OCI-LY3 (cell line): ENCODE measurements at regions not wholly inside any gene's neighbourhood (a gene's known extent, or its start where the extent isn't known, plus 50 kb on each side); places are given as distances from the start of the nearest gene placed in this dataset.

Source experiments
- H2AFZ ChIP-seq: fragments of 200-600, 300-600 bp; shearing (Covaris generic); 2 replicates; pipeline ENCODE4 v1.6.0; 2014; ENCODE audit warnings: antibody characterized with exemption, low read depth, low read length
- H3K27ac ChIP-seq: fragments of 200-600, 300-600 bp; sonication (generic); 2 replicates; pipeline ENCODE4 v1.5.1; 2014; ENCODE audit warnings: mild to moderate bottlenecking, low read length, moderate library complexity, mixed read lengths
- H3K27me3 ChIP-seq: fragments of 200-600, 300-600 bp; sonication (generic); 2 replicates; pipeline ENCODE4 v1.6.1; 2014; ENCODE audit warnings: low read depth, low read length, mixed read lengths
- H3K36me3 ChIP-seq: fragments of 200-600, 300-600 bp; sonication (generic); replicated peaks from 2 replicates; pipeline ENCODE3; 2014; ENCODE audit warnings: low read depth, low read length, mixed read lengths
- H3K4me1 ChIP-seq: fragments of 300-600, 200-600 bp; sonication (generic); 2 replicates; pipeline ENCODE4 v1.6.1; 2014; ENCODE audit warnings: low read length, mixed read lengths
- H3K4me2 ChIP-seq: fragments of 200-600, 300-600 bp; sonication (generic); 2 replicates; pipeline ENCODE4 v1.6.1; 2014; ENCODE audit warnings: low read length, mixed read lengths
- H3K4me3 ChIP-seq: fragments of 300-600, 200-600 bp; sonication (generic); 2 replicates; pipeline ENCODE4 v1.5.1; 2014; ENCODE audit warnings: antibody characterized with exemption, mild to moderate bottlenecking, low read length, moderate library complexity
- H3K79me2 ChIP-seq: fragments of 300-600, 200-600 bp; shearing (Covaris generic); 2 replicates; pipeline ENCODE4 v1.6.1; 2014; ENCODE audit warnings: mild to moderate bottlenecking, low read length, mixed read lengths
- H3K9ac ChIP-seq: fragments of 300-600, 200-600 bp; shearing (Covaris generic); 2 replicates; pipeline ENCODE4 v1.6.0; 2014; ENCODE audit warnings: mild to moderate bottlenecking, low read length, moderate library complexity
- H3K9me3 ChIP-seq: fragments of 200-600, 300-600 bp; shearing (Covaris generic); 2 replicates; pipeline ENCODE4 v1.6.1; 2014; ENCODE audit warnings: low read length, mixed read lengths; ENCODE audit not compliant: insufficient read depth
- H4K20me1 ChIP-seq: fragments of 200-600, 300-600 bp; sonication (generic); 2 replicates; pipeline ENCODE4 v1.6.1; 2016; ENCODE audit warnings: low read length, mixed read lengths; ENCODE audit not compliant: insufficient read depth
- EZH2phosphoT487 ChIP-seq: fragments of 200-600 bp; shearing (Covaris generic); IDR thresholded peaks from 2 replicates; pipeline ENCODE4 v1.6.1; 2018; ENCODE audit warnings: antibody characterized with exemption, mixed run types, low read depth
- TF ChIP-seq, protein P1 (sequence below): fragments of 200-600, 300-600 bp; sonication (generic); IDR thresholded peaks from 2 replicates; pipeline ENCODE4 v1.5.1; 2014; ENCODE audit warnings: antibody characterized with exemption, low read length, low read depth

- no peaks in the 10 kb centered on the region for H3K36me3 ChIP-seq
- H3K9ac ChIP-seq, result no peak overlapping the region
- TF ChIP-seq EZH2phosphoT487, result no peak
- TF ChIP-seq, protein P1, sequence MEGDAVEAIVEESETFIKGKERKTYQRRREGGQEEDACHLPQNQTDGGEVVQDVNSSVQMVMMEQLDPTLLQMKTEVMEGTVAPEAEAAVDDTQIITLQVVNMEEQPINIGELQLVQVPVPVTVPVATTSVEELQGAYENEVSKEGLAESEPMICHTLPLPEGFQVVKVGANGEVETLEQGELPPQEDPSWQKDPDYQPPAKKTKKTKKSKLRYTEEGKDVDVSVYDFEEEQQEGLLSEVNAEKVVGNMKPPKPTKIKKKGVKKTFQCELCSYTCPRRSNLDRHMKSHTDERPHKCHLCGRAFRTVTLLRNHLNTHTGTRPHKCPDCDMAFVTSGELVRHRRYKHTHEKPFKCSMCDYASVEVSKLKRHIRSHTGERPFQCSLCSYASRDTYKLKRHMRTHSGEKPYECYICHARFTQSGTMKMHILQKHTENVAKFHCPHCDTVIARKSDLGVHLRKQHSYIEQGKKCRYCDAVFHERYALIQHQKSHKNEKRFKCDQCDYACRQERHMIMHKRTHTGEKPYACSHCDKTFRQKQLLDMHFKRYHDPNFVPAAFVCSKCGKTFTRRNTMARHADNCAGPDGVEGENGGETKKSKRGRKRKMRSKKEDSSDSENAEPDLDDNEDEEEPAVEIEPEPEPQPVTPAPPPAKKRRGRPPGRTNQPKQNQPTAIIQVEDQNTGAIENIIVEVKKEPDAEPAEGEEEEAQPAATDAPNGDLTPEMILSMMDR, result no peak
- H3K4me1 ChIP-seq, result peaks cover 10% of the 10 kb centered on the region
- no peak overlapping the region for H3K27ac ChIP-seq
- H3K4me2 ChIP-seq, result peak overlapping the region; percentile 19
- no peaks in the 10 kb centered on the region for H4K20me1 ChIP-seq
- H3K79me2 ChIP-seq, result no peaks in the 10 kb centered on the region
- no peaks in the 10 kb centered on the region for H3K9me3 ChIP-seq
- H3K27me3 ChIP-seq, result no peaks in the 10 kb centered on the region
- H2AFZ ChIP-seq, result peak overlapping the region; percentile 97; the same call in 1 of the 2 replicates
- peak overlapping the region; percentile 6; the same call in 1 of the 2 replicates for H3K4me3 ChIP-seq
Measured at GRCh38 chr12:21993438-21993981, 52.3 kb upstream of the ABCC9 start.

- H2AFZ ChIP-seq, result peak overlapping the region; percentile 97
- H3K36me3 ChIP-seq, result no peaks in the 10 kb centered on the region
- 0 out of 2 replicates have a peak, but pooled peaks cover 3% of the 10 kb centered on the region for H3K27me3 ChIP-seq
- peak overlapping the region; percentile 19 for H3K4me2 ChIP-seq
- H3K4me3 ChIP-seq, result peak overlapping the region; percentile 6; the same call in 1 of the 2 replicates
- no peaks in the 10 kb centered on the region for H3K79me2 ChIP-seq
- peaks cover 10% of the 10 kb centered on the region for H3K4me1 ChIP-seq
- H4K20me1 ChIP-seq, result no peaks in the 10 kb centered on the region
- H3K9ac ChIP-seq, result no peak overlapping the region; the same call in 1 of the 2 replicates
- no peaks in the 10 kb centered on the region for H3K9me3 ChIP-seq
- no peak overlapping the region for H3K27ac ChIP-seq
- TF ChIP-seq, protein P1, result no peak
- TF ChIP-seq EZH2phosphoT487, result no peak
Measured at GRCh38 chr12:21992823-21993222, 51.6 kb upstream of the ABCC9 start.

- Histone ChIP-seq H3K4me3 (no peak overlapping the region), H3K9ac (no peak overlapping the region), H3K4me2 (no peak overlapping the region), H3K27me3 (peaks cover 7% of the 10 kb centered on the region; the same call in 1 of the 2 replicates), H4K20me1 (no peaks in the 10 kb centered on the region), H3K79me2 (no peaks in the 10 kb centered on the region), H3K9me3 (no peaks in the 10 kb centered on the region), H3K27ac (no peak overlapping the region), H3K36me3 (no peaks in the 10 kb centered on the region), H2AFZ (no peak overlapping the region), H3K4me1 (peaks cover 10% of the 10 kb centered on the region)
- TF ChIP-seq, protein P1, result no peak
- no peak for TF ChIP-seq EZH2phosphoT487
Measured at GRCh38 chr12:21991526-21991925, 50.3 kb upstream of the ABCC9 start.
